GM21576 (cell line): ENCODE measurements at regions not wholly inside any gene's neighbourhood (a gene's known extent, or its start where the extent isn't known, plus 50 kb on each side); places are given as distances from the start of the nearest gene placed in this dataset.

Source experiments
- ATAC-seq: cut with Tn5 transposase; IDR thresholded peaks from one replicate; pipeline ENCODE4 v1.9.1; 2021; ENCODE audit warnings: mild to moderate bottlenecking, moderate library complexity; ENCODE audit not compliant: unreplicated experiment

- no peak for ATAC-seq
These were observed 532.3 kb upstream of the USP24 start for GRCh38 chr1:55747408-55747841.

- no peak for ATAC-seq
These were observed 531.5 kb upstream of the USP24 start for GRCh38 chr1:55746710-55747109.

GRCh38 chr1:55741516-55741915, 526.4 kb upstream of the USP24 start:
- no peak for ATAC-seq

GRCh38 chr1:55735106-55735505, 519.9 kb upstream of the USP24 start:
- no peak for ATAC-seq

GRCh38 chr1:55726994-55727393, 511.8 kb upstream of the USP24 start:
- ATAC-seq = no peak

GRCh38 chr1:55725378-55725777, 510.2 kb upstream of the USP24 start:
- ATAC-seq = no peak

GRCh38 chr1:55724551-55725325, 509.6 kb upstream of the USP24 start:
- ATAC-seq = no peak

- no peak for ATAC-seq
These were observed 507.8 kb upstream of the USP24 start for GRCh38 chr1:55723001-55723400.

- ATAC-seq = no peak
These were observed 505.1 kb upstream of the USP24 start for GRCh38 chr1:55720261-55720660.

GRCh38 chr1:55718758-55719671, 503.9 kb upstream of the USP24 start:
- ATAC-seq = no peak

GRCh38 chr1:55717111-55717510, 501.9 kb upstream of the USP24 start:
- ATAC-seq = no peak

- no peak for ATAC-seq
These were observed 501.4 kb upstream of the USP24 start for GRCh38 chr1:55716610-55717009.

- ATAC-seq = no peak
These were observed 501.0 kb upstream of the USP24 start for GRCh38 chr1:55716151-55716550.

GRCh38 chr1:55714230-55714629, 499.1 kb upstream of the USP24 start:
- ATAC-seq = no peak

GRCh38 chr1:55713516-55713915, 498.4 kb upstream of the USP24 start:
- ATAC-seq = no peak

- ATAC-seq = no peak
These were observed 497.0 kb upstream of the USP24 start for GRCh38 chr1:55712148-55712547.

- no peak for ATAC-seq
These were observed 493.6 kb upstream of the USP24 start for GRCh38 chr1:55708781-55709180.

- no peak for ATAC-seq
These were observed 492.7 kb upstream of the USP24 start for GRCh38 chr1:55707846-55708245.

GRCh38 chr1:55707196-55707595, 492.0 kb upstream of the USP24 start:
- no peak for ATAC-seq

GRCh38 chr1:55706397-55706796, 491.2 kb upstream of the USP24 start:
- ATAC-seq = no peak

GRCh38 chr1:55703726-55704363, 488.7 kb upstream of the USP24 start:
- ATAC-seq = no peak
